Osteocyte (in vitro differentiated cells): ENCODE measurements at regions not wholly inside any gene's neighbourhood (a gene's known extent, or its start where the extent isn't known, plus 50 kb on each side); places are given as distances from the start of the nearest gene placed in this dataset.

ENCODE experiments used
- DNase-seq: peaks from one replicate; pipeline ENCODE4 v3.0.0; 2021; ENCODE audit warnings: mixed read lengths; ENCODE audit not compliant: unreplicated experiment; ENCODE audit errors: extremely low spot score
- H3K27ac Mint-ChIP-seq: one replicate; pipeline ENCODE4 v1.8.0; 2021; ENCODE audit warnings: mild to moderate bottlenecking, mixed read lengths; ENCODE audit not compliant: unreplicated experiment
- H3K27me3 Mint-ChIP-seq: one replicate; pipeline ENCODE4 v1.8.0; 2021; ENCODE audit warnings: mixed read lengths; ENCODE audit not compliant: unreplicated experiment
- H3K36me3 Mint-ChIP-seq: one replicate; pipeline ENCODE4 v1.8.0; 2021; ENCODE audit warnings: mixed read lengths; ENCODE audit not compliant: unreplicated experiment
- H3K4me1 Mint-ChIP-seq: one replicate; pipeline ENCODE4 v1.8.0; 2021; ENCODE audit warnings: mixed read lengths; ENCODE audit not compliant: unreplicated experiment
- H3K4me3 Mint-ChIP-seq: one replicate; pipeline ENCODE4 v1.8.0; 2021; ENCODE audit warnings: mild to moderate bottlenecking, moderate library complexity, mixed read lengths; ENCODE audit not compliant: unreplicated experiment
- H3K9me3 Mint-ChIP-seq: one replicate; pipeline ENCODE4 v1.8.0; 2021; ENCODE audit warnings: mixed read lengths; ENCODE audit not compliant: unreplicated experiment
- CTCF ChIP-seq: fragments of 200-600 bp; sonication (generic); IDR thresholded peaks from 2 replicates; pipeline ENCODE4 v1.5.0; 2021; ENCODE audit warnings: antibody characterized with exemption, mild to moderate bottlenecking, moderate library complexity

GRCh38 chr10:28984431-28984830 is 304.4 kb upstream of the LYZL1 start:
- no peak overlapping the region for H3K27ac Mint-ChIP-seq
- no peak for DNase-seq

GRCh38 chr10:28985137-28985885 is 303.6 kb upstream of the LYZL1 start:
- Mint-ChIP-seq H3K4me1 (peaks cover 7% of the 10 kb centered on the region), H3K36me3 (no peaks in the 10 kb centered on the region), H3K27me3 (peaks cover 13% of the 10 kb centered on the region), H3K27ac (no peak overlapping the region), H3K4me3 (no peak overlapping the region), H3K9me3 (no peaks in the 10 kb centered on the region)
- TF ChIP-seq CTCF = no peak
- no peak for DNase-seq

More at GRCh38 chr10:28984431-28984830, 304.4 kb upstream of the LYZL1 start:
- TF ChIP-seq CTCF = no peak
- Mint-ChIP-seq H3K4me3 (no peak overlapping the region), H3K4me1 (peaks cover 7% of the 10 kb centered on the region), H3K36me3 (no peaks in the 10 kb centered on the region), H3K27me3 (peaks cover 16% of the 10 kb centered on the region), H3K9me3 (no peaks in the 10 kb centered on the region)

- Mint-ChIP-seq H3K27ac (no peak overlapping the region), H3K4me3 (no peak overlapping the region), H3K9me3 (no peaks in the 10 kb centered on the region), H3K27me3 (peaks cover 5% of the 10 kb centered on the region), H3K4me1 (peaks cover 10% of the 10 kb centered on the region), H3K36me3 (no peaks in the 10 kb centered on the region)
- TF ChIP-seq CTCF = no peak
- no peak for DNase-seq
Observed at GRCh38 chr10:28986117-28986792, 302.6 kb upstream of the LYZL1 start.

- Mint-ChIP-seq H3K4me1 (peaks cover 16% of the 10 kb centered on the region), H3K4me3 (no peak overlapping the region)
- TF ChIP-seq CTCF = no peak
Observed at GRCh38 chr10:28986856-28987255, 302.0 kb upstream of the LYZL1 start.

GRCh38 chr10:28987555-28988320 is 301.1 kb upstream of the LYZL1 start:
- H3K4me3 Mint-ChIP-seq = no peak overlapping the region
- no peak overlapping the region for H3K27ac Mint-ChIP-seq
- no peak for TF ChIP-seq CTCF
- DNase-seq = no peak
- H3K9me3 Mint-ChIP-seq = no peaks in the 10 kb centered on the region
- H3K36me3 Mint-ChIP-seq = no peaks in the 10 kb centered on the region
- H3K27me3 Mint-ChIP-seq = no peaks in the 10 kb centered on the region
- H3K4me1 Mint-ChIP-seq = peaks cover 18% of the 10 kb centered on the region

More at GRCh38 chr10:28986856-28987255, 302.0 kb upstream of the LYZL1 start:
- Mint-ChIP-seq H3K27ac (no peak overlapping the region), H3K9me3 (no peaks in the 10 kb centered on the region), H3K27me3 (no peaks in the 10 kb centered on the region), H3K36me3 (no peaks in the 10 kb centered on the region)
- no peak for DNase-seq
